Left renal cortex interstitium (tissue), 4 donors: ENCODE measurements at regions not wholly inside any gene's neighbourhood (a gene's known extent, or its start where the extent isn't known, plus 50 kb on each side); places are given as distances from the start of the nearest gene placed in this dataset.

Source experiments
- DNase-seq, 4 donors: peaks; one replicate each; pipeline ENCODE4 v3.0.0-alpha.2; 2013; ENCODE audit warnings: low read depth in 4 of 4, low spot score in 2 of 4, missing footprints in 1 of 4

- no peak for DNase-seq
These were observed 128.8 kb upstream of the GGTLC1 start for GRCh38 chr20:24117383-24117782.

- DNase-seq = no peak
These were observed 128.0 kb upstream of the GGTLC1 start for GRCh38 chr20:24116611-24117010.

DNA sequence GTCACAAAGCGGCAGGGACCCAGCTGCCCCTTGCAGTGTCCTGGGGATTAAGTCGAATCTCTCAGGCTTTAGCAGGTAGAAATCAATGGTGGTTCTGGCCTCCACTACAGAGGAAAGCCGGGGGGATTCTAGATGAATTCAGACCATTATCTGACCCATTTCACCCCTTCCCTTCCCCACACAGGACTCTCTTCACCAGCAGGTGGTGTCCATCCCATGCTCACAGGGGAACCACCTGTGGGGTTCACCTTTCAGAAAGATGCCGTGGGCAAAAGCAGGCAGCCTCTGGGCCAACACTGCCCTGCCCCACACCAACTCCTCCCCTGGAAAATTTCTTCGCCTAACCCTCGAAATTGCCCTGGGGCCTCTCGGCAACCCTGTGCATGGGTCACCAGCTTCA is 123.8 kb upstream of the GGTLC1 start:
- DNase-seq = no peak

DNA sequence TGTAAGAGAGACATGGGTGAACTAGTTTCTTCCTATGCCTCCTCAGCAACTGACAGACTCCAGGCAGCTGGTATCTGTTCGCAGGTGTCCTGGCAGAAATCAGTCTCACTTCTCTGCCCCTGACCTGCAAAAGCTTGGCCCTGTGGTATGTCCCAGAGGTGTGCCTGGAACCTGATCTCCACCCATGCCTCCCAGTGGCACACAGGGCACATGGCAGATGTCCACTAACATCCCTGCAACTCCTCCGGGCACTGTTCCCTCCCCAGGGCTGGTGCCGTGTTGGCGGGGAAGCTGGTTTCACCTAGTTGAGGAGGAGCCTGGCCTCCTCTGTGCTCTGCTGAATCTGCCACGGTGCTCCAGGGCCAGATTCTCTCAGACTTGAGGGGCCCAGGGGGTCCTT is 123.3 kb upstream of the GGTLC1 start:
- DNase-seq = no peak

DNA sequence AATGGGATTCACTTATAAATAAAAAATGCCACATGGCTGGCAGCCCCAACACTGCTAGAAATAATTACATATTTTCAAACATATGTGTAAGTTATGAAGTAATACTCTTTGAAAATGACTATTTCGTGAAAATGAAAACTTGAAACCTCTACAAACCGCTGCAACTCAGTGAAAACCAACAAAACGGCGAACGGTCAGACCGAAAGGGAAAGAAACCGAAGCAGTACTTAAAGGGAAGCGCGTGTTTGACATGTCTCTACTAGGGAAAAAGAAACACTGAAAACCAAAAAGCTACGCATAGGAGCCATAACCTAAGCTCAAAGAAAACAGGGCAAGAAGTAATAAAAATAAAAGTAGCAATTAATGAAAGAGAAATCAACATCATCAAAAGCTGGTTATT is 121.0 kb upstream of the GGTLC1 start:
- DNase-seq = no peak

- no peak for DNase-seq
These were observed 120.4 kb upstream of the GGTLC1 start for GRCh38 chr20:24109008-24109407.

GRCh38 chr20:24108581-24108980 is 120.0 kb upstream of the GGTLC1 start:
- DNase-seq = no peak

DNA sequence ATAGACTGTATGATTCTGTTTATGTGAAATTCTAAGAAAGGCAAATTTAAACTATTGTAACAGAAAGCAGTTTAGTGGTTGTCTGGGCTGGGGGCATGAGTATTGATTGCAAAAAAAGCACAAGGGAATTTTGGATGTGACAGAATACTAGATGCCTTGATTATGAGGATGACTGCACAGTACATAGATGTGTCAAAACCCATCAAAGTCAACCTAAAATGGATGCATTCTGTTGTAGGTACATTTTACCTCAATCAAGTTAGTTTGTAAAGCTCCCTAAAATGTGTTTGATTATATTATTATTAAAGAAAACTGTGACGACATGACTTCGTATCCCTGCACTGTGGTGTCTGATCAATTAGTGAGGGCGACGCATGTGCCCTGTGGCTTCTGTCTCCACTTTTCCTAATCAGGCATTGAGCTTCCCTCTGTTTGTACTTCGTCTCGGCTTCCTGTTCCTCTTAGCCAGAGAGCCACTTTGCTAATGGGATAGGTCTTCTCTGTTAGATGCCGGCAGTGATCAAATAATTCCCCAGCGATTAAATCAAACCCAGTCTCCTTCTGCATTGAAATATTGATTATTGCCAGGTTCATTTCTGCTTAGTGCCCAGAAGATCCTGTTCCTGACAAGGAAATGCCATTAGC is 118.3 kb upstream of the GGTLC1 start:
- no peak for DNase-seq

GRCh38 chr20:24106150-24106800 is 117.7 kb upstream of the GGTLC1 start:
- DNase-seq = no peak

GRCh38 chr20:24102749-24103333 is 114.3 kb upstream of the GGTLC1 start:
- no peak for DNase-seq

GRCh38 chr20:24102290-24102689 is 113.7 kb upstream of the GGTLC1 start:
- DNase-seq = no peak

- DNase-seq = peak in 2 of 4 donors; percentile 31 to 47
These were observed 111.9 kb upstream of the GGTLC1 start for GRCh38 chr20:24100370-24101011.

GRCh38 chr20:24098886-24099285 is 110.3 kb upstream of the GGTLC1 start:
- DNase-seq = no peak

- DNase-seq = no peak
These were observed 109.1 kb upstream of the GGTLC1 start for GRCh38 chr20:24097506-24098245.

DNA sequence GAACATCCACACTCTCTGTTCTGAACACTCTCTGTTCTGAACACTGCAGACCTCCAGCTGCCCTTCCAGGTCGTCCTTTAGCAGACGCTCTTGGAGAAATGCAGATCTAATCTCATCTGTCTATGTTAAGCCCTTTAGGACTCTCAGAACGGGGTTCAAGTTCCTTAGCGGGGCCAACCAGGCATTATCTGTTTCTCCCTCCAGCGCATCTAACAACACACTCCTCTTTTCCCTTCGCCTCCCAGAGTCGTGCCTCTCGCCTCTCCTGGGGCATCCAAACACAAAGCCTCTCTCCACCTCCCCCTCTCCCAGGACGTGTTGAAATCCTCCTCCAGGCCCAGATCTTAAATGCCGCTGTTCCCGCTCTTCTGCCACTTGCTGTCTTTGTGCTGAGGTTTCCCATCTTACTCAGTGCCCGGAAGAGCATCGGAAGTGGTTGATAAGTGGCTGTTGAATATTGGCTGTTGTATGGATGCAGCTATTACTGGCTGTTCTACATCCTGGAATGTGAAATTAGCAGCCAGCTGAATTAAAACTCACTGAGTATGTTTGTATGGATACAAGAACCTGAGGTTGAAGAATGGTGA is 108.4 kb upstream of the GGTLC1 start:
- no peak for DNase-seq

DNA sequence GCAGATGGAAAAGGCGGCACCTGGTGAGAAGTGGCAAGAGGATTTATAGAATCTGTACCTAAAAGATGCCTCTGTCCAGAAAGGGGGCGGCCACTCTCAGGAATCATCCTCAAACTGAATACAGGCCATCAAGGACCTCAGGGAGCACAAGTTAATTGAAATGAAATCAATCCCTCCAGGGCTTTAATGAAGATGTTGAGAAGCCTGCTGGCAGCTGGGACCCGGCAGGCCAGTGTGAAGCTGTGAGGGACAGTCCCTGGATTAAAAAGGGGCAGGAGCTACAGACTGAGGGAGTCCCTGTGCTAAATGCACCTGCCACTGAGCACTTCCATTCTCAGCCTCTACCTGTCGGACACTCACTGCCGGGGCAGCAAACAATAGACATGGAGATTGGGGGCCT is 107.7 kb upstream of the GGTLC1 start:
- DNase-seq = no peak

GRCh38 chr20:24095756-24096155 is 107.2 kb upstream of the GGTLC1 start:
- DNase-seq = no peak

- DNase-seq = no peak
These were observed 106.7 kb upstream of the GGTLC1 start for GRCh38 chr20:24095303-24095702.

DNA sequence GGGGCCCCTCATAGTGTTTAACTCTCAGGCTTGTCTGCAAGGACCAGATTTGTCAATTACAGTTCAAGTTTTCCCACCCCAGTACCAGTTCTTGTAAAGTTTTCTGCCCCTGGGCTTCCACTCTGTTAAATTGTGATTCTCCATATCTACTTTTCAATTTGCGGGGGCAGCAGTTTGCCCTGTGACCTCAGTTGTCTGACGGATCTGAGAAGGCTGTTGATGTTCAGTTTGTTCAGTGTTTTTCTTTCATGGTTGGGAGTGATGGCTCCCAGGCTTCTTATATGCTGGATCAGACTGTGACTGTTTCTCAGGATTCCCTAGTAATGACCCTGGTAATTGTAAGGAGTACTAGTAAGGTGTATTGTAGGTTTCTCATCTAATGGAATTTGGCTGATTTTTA is 101.0 kb upstream of the GGTLC1 start:
- no peak for DNase-seq

- no peak for DNase-seq
These were observed 97.5 kb upstream of the GGTLC1 start for GRCh38 chr20:24086121-24086520.

DNA sequence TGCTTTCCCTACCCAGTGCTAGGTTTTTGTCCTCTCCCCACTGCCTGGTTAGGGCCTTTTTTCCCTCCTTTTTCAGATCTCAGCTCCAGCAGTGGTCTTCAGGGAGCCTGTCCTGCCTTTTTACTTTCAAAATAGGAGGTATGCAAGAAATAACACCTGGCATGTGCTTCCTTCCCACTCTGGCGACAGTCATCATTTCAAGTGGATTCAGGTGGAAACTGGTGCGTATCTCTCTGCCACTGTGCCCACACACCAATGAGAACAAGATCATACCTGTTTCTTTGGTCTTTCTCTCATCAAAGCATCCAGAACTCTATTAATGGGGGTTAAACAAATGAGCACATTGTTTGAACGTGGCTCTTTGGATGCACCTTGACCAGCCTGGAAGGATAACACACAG is 95.7 kb upstream of the GGTLC1 start:
- DNase-seq = no peak
